ENCODE measurements at regions not wholly inside any gene's neighbourhood (a gene's known extent, or its start where the extent isn't known, plus 50 kb on each side); places are given as distances from the start of the nearest gene placed in this dataset.

DNA sequence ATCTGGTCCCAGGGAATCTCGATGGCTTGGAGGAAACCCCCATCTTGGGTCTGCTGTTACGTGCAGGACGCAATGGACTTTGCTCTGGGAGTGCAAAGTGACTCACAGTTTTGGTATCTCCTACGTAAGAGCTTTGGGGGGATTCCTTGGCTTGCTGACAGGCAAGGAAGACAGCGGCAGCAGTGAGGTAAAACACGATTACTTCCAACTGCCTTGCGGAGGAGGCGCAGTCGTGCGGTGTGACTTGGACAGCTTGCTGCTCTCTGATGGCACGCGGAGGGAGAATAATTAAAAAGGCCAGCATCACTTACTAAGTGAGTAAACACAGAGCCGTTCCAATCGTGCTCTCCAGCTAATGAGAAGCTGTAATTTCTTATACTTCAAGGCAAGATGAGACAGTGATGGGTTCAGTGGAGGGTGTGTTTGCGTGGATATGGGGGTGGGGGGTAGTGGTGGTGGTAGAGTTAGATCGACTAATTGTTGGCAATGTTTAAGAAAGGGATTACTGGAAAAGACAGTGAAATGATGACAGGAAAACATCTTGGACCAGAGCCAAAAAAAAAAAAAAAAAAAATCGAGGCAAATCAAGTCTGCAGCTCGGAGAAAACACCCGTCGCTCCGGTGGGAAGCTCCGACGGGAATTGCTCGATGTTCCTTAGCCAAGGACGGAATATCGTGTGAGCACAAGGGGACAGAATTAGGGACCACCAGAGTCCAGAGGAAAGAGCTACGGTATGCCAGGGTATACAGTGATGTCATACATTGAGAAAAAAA lies 184.8 kb upstream of the ZFHX3 start:
- no peak for FAIRE-seq

DNA sequence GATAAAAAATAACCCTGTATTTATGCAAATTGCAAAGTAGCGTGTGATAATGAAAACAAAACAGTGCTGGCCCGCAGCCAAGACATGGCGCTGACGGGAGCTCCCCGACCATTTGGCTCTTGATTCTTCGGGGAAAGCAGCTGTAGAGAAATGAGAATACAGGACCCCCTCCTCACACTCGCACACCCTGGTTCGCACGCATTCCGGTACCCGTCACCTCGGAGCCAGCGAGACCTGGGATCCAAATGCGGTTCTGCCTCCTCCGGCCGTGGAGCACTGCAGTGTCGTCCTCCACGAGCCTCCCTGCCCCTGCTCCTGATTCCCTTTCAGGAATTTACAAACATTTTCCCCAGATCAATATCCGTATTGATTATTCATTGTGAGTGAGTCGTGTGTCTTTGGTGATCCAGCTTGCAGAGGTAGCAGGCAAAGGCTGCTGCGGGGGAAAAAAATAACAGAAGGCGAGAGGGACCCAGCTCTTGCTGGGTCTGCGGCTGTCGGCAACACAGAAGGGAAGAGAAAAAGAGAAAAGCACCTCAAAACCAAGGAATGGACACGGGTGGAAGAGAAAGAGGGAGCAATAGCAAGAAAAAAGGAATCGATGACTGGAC lies 184.1 kb upstream of the ZFHX3 start:
- no peak for FAIRE-seq

DNA sequence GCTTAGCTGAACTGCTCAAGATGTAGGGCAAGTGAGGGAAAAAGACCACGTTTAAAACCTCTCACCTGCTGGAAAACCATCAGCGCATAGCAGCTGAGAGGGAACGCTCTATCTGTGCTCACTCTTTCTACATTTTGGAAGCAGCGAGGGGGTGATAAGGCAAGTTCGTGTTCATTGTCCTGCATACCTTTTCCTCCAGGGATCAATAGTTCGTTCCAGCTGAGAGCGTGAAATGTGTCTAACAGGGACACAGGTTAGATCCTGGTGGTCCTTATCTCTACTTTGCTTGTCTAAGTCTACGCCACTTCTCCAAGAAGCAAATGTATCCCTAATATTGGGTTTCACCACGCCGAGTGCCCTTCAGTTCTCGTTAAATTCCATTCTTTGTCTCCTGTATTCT lies 183.5 kb upstream of the ZFHX3 start:
- FAIRE-seq, result no peak

DNA sequence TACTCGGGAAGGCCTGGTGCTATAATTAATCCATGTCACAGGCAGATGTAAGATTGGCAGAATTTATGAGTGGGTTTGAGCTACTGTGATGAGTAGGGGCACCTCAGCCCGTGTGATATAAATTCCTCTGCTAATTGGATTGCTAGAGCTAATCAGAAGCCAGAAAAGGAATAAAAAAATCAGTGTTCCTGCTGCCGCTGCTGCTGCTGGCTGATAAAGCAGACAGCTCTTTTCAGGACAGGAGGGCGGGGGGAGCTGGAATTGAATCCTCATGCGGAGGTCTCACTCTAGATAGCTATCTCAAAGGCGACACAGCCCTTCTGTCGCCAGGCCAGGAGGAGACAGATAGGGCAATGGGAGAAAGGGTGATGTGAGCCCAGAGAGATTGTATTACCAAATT lies 182.7 kb upstream of the ZFHX3 start:
- no peak for FAIRE-seq

DNA sequence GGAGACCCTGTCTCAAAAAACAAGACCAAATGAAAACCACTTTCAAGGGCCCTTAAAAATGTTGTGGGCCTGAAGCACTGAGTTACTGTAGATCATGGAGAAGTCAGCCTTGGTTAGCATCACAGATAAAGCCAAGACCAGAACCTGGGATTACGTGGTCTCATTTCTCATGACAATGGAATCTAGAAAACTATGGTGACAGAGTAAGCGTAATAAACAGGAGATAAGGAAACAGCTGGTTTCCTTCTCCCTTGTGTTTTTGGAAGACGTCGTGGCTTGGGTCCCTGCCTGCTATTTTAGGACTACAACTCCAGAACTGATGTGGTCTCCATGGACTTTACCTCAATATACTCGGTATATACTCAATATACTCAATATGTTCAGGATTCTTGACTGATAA lies 180.7 kb upstream of the ZFHX3 start:
- no peak for FAIRE-seq

DNA sequence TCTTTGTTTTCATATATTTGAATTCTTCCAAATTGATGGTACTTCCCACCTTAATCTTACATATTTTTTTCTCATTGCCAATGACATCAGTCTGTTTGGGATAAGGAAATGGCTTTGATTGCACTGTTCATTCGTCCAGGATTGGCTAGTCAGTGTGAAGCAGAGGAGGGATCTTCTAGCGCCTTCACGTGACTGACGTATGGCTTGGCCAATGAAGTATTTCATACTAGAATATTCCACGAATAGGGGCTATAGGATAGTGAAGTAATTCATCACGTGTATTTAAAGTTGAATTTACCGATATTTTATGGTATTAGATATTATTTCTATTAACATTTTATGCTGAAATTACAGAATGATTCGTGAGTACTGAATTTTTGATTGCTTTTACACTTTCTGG lies 178.7 kb upstream of the ZFHX3 start:
- FAIRE-seq, result no peak

DNA sequence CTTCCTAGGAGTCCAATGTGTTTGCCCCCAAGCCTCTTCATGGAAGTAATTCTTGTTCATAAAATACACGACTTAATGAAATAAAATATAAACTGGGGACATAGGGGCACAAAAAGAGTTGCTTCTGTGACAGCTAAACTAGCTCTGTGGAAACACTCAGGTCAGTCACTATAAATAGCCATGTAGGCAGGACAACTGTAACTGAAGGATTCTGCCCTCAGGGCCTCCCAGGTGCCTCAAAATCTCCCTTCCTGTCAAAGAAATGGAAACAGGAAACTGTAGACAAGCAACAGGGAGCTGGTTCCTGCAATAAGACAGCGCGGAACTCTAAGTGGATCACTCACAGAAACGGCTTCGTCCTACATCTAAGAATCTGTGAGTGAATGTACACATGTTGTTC lies 178.1 kb upstream of the ZFHX3 start:
- no peak for FAIRE-seq

DNA sequence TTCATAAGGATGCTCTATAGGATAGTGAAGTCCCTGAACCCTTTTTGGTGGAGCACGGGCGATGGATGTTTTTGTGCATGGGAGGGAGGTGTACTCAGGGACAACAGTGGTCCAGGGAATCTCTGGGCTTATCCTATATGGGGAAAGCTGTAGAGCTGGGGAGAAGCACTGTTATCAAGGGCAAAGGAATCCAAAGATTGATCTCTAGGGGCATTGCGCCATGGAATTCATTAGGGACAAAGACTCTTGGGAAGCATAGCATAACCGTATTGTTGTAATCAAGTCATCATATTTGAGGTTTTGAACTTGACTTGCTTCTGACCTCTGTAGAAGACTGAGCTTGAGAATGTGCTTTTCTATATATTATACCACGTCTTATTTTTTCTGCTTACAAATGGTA lies 172.9 kb upstream of the ZFHX3 start:
- no peak for FAIRE-seq

DNA sequence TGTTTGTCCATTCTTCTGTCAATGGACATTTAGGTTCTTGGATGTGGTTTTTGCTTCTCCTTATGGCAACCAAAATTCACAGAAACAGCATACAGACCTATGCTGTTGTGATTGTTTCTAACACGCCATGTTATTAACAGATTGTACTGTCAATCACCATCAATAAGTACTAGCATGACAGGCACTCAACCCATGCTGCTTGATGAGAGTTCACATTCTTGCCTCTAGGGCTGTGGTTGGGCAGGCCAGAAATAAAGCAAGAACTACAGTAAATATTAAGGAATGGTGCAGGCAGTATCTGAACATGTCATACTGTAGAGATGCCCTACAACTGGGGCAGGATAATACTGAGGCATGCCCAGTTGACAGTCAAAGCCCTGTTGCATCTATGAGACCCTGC lies 171.2 kb upstream of the ZFHX3 start:
- no peak for FAIRE-seq

DNA sequence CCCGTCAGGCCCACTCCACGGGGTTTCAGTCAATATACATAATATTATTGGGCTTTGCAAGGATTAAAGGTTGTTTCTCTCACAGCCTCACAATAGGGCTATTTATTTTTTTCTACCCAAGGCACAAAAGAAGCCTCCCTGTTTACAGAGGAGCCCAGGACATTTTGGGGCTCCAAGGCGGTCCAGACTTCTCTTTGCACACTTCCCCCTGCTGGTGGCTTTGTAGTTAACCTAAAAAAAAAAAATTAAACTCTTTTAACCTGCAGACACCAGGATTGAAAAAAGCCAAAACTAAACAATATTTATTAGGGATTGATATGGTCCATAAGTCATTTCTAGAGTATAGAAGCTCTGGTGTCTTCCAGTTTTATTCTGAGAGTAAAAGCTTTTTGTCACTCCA lies 169.7 kb upstream of the ZFHX3 start:
- no peak for FAIRE-seq

DNA sequence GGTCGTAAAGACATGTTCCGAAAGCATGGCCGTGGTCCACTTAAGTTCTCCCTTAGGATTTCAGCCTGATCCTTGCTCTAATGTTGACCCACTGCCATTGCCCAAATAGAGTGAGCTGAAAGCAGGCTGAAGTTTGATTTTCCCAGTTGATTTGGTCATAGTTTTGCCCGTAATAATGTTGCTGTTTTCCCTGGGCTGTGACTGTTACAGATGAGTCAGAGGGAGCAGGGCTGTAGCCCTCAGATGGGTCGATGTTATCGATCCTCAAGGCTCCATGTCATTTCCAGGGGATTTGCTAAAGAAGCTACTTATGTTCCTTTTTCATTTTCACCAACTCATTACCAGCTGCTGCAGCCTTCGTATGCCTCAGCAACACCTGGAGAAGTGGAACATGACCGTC lies 169.0 kb upstream of the ZFHX3 start:
- no peak for FAIRE-seq

DNA sequence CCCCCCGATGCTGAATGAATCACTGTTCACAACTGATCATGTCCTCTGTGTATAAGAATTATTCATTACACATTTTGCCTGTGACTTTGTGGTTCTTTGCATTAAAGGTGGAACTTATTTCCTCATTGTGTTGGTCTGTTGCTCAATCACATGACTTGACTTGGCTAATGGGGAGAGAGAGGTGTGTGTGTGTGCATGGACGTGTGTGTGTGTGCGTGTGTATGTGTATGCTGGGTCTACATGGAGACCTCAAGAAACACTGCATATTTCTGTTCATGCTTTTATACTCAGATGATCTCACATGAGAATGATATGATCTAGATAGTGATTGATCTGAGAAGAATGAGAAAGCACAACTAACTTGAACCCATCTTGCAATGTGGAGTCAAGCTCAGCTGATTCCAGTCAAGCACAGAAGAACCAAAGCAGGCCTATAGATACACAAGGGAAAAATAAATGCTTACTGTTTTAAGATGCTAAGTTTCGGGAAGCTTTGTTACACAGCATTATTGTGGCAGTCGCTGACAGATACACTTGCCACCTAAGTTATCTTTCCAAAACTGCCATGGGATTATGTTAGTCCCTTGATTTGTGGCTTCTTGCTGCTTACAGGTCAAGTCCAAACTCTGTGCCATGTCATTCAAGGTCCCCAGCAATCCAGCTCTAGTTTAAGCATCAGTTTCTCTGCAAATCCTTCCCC lies 167.9 kb upstream of the ZFHX3 start:
- no peak for FAIRE-seq

DNA sequence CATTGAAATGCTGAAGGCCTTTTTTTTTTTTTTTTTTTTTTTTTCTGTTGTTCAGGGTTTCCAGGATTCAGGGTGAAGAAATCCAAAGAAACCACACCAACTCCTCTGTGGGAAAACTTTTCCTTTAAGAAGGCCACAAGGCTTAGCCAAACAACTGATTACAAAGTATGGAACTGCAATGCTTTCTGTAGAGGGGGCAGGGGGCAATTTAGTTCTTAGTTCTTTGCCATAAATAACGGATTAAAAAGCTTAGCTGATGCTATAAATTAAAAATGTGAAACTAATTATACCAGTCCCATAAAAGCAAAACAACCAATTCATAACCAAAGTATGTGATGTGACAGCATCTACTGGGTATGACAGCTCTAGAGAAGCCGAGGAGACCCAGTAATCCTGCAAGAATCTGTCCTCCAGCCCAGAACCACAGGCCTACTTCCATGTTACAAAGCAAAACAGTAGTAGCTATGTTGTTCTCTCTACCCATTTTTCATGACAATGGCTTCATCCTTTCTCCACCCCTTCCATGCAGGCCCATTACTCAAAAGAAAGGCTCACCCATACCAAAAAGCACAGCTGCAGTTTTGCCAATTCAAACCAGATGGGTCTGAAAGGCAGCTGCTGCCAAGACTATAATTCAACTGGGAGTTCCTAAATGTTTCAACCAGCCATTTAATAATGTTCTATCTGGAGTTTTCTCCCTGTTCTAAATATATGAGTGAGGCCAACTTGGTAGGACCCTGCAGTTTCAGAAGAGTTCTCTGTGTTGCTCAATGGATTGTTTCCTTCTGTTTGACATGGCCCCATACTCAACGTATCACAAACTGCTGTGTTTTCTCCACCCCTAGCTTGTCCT lies 167.1 kb upstream of the ZFHX3 start:
- no peak for FAIRE-seq

DNA sequence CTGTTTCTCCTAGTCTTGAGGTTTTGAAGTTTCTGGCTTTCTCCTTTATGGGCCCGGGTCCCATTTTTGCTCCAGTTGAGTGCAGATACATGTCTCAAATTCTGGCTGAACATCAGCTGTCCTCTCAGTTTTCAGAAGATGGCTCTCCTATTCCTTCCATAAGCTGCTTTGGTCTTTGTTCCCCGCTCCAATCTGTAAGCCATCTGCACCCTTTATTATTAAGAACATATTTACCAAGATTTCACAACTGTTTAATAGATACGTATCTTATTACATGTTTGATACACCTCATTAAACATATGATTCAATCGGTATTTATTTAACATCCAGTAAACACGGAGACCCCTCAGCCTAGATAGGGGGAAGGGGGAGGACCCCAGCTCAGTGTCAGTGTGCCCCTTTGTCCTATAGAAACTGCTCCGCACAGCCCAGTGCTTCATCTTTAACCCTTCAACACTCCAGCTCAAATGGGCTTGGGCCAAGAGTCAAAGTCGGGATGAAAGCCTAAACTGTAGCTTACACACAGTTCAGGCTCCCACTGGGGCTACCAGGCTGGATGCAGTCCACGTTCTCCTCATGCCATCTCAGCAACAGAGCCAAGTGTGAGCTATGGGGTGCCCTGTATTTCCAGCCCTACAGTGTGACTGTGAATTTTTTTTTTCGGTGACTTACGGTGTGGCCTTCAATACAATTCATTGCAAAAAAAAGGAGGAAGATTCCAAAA lies 166.0 kb upstream of the ZFHX3 start:
- FAIRE-seq, result no peak

DNA sequence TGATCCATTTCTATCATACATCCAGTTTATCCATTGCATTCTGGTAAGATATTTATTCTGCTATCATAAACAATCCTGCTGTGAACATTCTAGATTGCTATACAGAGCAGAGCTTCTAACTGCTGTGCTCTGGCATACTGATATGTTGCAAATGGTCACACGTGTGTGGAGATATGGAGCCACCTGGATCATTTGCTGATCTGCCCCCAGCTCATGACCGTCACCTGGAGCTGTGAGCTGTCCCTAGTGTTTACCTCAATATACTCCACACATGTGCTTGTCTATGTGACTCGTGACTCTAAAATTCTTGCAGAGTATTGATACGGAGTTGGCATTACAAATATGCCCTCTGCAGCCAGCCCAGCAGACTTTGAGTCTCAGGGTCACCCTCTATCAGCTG lies 164.5 kb upstream of the ZFHX3 start:
- FAIRE-seq, result no peak

DNA sequence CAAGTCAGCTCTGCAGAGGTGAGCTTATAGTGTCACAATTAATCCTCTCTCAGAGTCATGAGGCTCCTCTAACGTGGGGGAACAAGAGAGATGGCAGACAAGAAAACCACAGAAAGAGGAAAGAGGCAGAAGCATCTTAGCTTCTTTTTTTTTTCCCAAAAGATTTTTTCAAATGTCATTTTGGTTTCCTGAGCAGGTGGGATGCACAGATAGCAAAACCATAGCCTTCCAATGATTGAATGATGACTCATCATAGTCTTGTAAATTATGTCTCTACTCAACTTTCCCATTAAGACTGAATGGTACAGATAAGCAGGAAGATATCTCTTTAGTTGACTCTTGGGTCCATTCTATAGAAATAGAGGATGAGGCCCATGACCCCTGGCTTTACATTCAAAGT lies 162.8 kb upstream of the ZFHX3 start:
- no peak for FAIRE-seq

DNA sequence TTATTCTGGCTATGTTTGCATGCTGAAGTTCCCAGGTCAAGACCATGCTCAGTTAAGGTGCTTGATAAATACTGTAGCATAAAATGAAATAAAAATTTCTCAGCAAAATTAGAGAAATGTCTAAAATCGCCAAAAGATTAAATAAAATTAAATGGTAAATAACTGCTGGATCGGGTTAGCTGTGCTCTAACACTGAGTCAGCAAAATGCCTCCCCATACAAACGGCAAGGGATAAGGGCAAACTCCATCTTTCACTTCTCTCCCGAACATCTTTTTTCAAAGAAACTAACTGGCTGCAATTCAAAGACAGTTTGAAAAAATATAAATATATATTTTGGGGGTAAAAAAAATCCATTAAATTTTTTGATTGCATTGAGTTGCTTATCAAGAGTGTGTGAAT lies 162.2 kb upstream of the ZFHX3 start:
- FAIRE-seq, result no peak

DNA sequence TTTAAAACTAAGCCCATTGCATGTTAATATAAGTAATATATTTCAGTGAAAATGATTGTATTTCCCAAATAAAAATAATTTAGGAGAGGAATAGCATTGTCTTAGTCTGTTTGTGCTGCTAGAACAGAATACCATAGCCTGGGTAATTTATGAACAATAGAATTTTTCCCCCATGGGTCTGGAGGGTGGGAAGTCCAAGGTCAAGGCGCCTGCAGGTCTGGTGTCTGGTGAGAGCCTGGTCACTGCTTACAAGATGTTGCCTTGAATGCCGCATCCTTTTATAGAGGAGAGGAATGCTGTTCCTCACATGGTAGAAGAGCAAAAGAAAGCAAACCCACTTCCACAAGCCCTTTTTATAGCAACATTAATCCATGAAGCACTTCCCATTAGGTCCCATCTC lies 161.3 kb upstream of the ZFHX3 start:
- FAIRE-seq, result no peak

DNA sequence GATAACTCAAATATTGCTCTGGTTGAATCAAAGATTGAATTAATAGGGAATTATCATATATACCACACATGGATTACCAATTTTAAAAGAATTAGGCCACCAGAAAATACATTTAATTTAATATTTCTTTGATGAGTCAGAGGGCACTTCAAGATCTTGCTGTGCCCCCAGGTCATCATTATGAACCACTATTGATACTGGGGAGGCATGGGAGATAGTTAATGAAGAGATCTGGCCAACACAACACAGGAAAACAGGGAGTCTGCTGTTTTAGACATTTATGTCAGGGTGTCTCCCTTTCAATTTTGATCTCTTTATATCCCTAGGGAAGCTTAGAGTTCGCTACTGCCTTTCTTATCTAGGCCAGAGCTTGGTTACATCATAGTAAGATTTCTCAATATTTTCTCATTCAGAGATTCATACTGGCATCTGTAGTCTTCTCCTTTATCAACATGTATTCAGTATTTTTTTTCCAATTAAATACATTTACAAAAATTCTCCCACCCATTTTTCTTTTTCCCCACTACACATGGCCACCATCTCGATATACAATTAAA lies 158.3 kb upstream of the ZFHX3 start:
- no peak for FAIRE-seq

DNA sequence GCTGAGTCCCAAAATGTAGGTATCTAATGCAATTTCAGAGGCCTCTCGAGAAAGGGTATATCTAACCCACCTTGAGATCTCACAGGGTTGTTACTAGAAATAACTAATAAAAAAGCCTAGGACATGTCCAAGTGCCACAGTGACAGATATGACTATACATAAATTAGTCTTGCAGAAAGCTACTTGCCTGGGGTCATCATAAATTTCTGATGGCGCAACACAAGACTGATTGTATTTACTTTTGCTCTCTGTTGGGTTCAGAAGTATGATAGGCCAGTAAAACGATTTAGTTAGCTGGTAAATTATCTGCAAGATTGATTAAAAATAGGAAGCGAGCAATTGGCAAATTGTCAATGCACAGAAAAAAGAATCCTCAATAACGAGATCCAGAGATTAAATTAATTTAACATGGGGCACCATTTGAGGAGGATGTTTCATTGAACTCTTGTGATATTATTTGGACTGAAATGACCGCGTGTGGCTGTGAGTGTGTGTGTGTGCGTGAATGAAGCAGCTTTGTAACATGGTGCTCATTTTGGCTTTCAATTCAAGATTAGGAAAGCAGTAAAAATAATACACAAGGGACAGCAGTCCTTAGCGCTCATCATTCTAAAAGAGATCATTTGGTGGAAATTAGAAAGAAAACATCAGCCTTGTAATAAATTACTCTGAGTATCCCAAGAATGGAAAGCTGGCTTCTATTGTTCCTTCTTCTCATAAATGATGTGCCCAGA lies 157.4 kb upstream of the ZFHX3 start:
- FAIRE-seq, result no peak

DNA sequence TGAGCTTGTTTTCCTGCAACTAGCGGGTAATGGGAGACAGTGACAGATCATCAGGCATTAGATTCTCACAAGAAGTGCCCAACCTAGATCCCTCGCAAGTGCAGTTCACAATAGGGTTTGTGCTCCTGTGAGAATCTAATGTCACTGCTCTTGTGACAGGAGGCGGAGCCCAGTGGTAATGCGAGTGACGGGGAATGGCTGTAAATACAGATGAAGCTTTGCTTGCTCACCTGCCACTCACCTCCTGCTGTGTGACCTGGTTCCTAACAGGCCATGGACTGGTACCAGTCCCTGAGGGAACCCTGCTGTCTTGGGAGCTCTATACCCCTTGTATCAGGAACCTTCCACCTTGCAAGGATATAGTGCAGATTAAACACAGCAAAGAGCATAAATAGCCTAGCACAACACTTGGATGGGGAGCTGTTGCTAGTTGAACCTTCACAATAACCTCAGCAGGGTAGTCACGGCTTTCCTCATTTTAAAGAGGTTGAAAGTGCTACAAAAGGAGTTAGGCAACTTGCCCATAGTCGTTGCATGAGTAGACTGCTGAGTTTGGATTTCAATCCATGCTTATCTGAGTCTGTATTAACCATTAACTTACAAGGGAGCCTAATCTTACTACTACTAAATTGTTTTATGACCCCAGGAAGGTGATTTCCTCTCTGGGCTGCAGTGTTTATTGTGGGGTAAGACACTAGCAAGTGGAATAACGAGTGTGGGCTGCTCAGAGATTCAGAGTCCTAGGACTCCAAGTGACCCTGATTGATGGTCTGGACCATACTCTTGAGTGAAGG lies 156.6 kb upstream of the ZFHX3 start:
- no peak for FAIRE-seq
